ENCODE measurements at regions not wholly inside any gene's neighbourhood (a gene's known extent, or its start where the extent isn't known, plus 50 kb on each side); places are given as distances from the start of the nearest gene placed in this dataset.

GRCh38 chr4:10285028-10285427 lies 168.4 kb upstream of the WDR1 start:
- peak overlapping the region; percentile 85 for H4K91ac ChIP-seq (ENCODE audit: low read depth, low read length)
- no peak overlapping the region for H3K4ac ChIP-seq (ENCODE audit: low read depth, low read length)
- no peak overlapping the region for H3K23ac ChIP-seq (ENCODE audit: low read length)
- no peak overlapping the region for H3K18ac ChIP-seq (ENCODE audit: low read length)
- no CpG with 5 or more reads among the region's 3 CpGs for WGBS (ENCODE audit: extremely low coverage, insufficient coverage, insufficient read length)
- no peak overlapping the region for H2AK5ac ChIP-seq (ENCODE audit: low read length)
- no peaks in the 10 kb centered on the region for H3K36me3 ChIP-seq (ENCODE audit: control insufficient read depth in 1 of 2, insufficient read depth in 2 of 2, low read length in 2 of 2)
- H3K14ac ChIP-seq (ENCODE audit: low read length), result peak overlapping the region; percentile 18
- no peak overlapping the region for H4K8ac ChIP-seq (ENCODE audit: low read depth, low read length)
- DNase-seq, result peak; percentile 28 to 77
- H2BK5ac ChIP-seq (ENCODE audit: low read depth, low read length, poor library complexity), result peak overlapping the region; percentile 50
- H2BK12ac ChIP-seq (ENCODE audit: low read length), result peak overlapping the region; percentile 70
- H4K12ac ChIP-seq (ENCODE audit: low read depth, low read length), result no peak overlapping the region
- no peak overlapping the region for H3K4me3 ChIP-seq (ENCODE audit: low read depth, low read length)
- H3K27ac ChIP-seq (ENCODE audit: low read depth, low read length), result peak overlapping the region; percentile 54
- H3K4me2 ChIP-seq (ENCODE audit: low read length), result no peak overlapping the region
- no peak overlapping the region for H3K9ac ChIP-seq (ENCODE audit: low read length)
- H3K27me3 ChIP-seq (ENCODE audit: insufficient read depth, low read length), result no peaks in the 10 kb centered on the region
- H3K4me1 ChIP-seq (ENCODE audit: control insufficient read depth in 1 of 2, insufficient read depth in 2 of 2, low read length in 2 of 2), result peaks cover 0 to 18% of the 10 kb centered on the region in 2 experiments
- peaks cover 46% of the 10 kb centered on the region for H3K79me1 ChIP-seq (ENCODE audit: low read length)
- peaks cover 1% of the 10 kb centered on the region for H3K9me3 ChIP-seq (ENCODE audit: insufficient read depth, low read depth, low read length)
- no peak overlapping the region for H2AFZ ChIP-seq (ENCODE audit: insufficient read depth, low read length, poor library complexity)
- peak overlapping the region; percentile 69 for H2BK120ac ChIP-seq (ENCODE audit: insufficient read depth, low read length, poor library complexity)
- H3K79me2 ChIP-seq (ENCODE audit: control insufficient read depth, insufficient read depth, low read length, poor library complexity), result no peaks in the 10 kb centered on the region

GRCh38 chr4:10283761-10284160 lies 167.2 kb upstream of the WDR1 start:
- H3K27ac ChIP-seq (ENCODE audit: low read depth, low read length), result peak overlapping the region; percentile 54
- WGBS (ENCODE audit: extremely low coverage, insufficient coverage, insufficient read length), result no CpG with 5 or more reads among the region's 2 CpGs

GRCh38 chr4:10281996-10282395 lies 165.4 kb upstream of the WDR1 start:
- Histone ChIP-seq H3K27me3 (ENCODE audit: insufficient read depth, low read length) (no peaks in the 10 kb centered on the region), H3K4ac (ENCODE audit: low read depth, low read length) (no peak overlapping the region), H4K8ac (ENCODE audit: low read depth, low read length) (no peak overlapping the region), H3K14ac (ENCODE audit: low read length) (no peak overlapping the region), H3K23ac (ENCODE audit: low read length) (no peak overlapping the region), H4K91ac (ENCODE audit: low read depth, low read length) (peak overlapping the region; percentile 84), H3K9me3 (ENCODE audit: insufficient read depth, low read depth, low read length) (peaks cover 1% of the 10 kb centered on the region), H3K18ac (ENCODE audit: low read length) (no peak overlapping the region), H2BK5ac (ENCODE audit: low read depth, low read length, poor library complexity) (peak overlapping the region; percentile 47), H3K79me1 (ENCODE audit: low read length) (peaks cover 53% of the 10 kb centered on the region), H3K79me2 (ENCODE audit: control insufficient read depth, insufficient read depth, low read length, poor library complexity) (no peaks in the 10 kb centered on the region), H3K27ac (ENCODE audit: low read depth, low read length) (peak overlapping the region; percentile 24), H3K4me3 (ENCODE audit: low read depth, low read length) (no peak overlapping the region), H2BK120ac (ENCODE audit: insufficient read depth, low read length, poor library complexity) (no peak overlapping the region), H3K36me3 (ENCODE audit: control insufficient read depth in 1 of 2, insufficient read depth in 2 of 2, low read length in 2 of 2) (no peaks in the 10 kb centered on the region), H3K4me1 (ENCODE audit: control insufficient read depth in 1 of 2, insufficient read depth in 2 of 2, low read length in 2 of 2) (peaks cover 12 to 32% of the 10 kb centered on the region in 2 experiments), H4K12ac (ENCODE audit: low read depth, low read length) (no peak overlapping the region), H2BK12ac (ENCODE audit: low read length) (no peak overlapping the region), H3K4me2 (ENCODE audit: low read length) (no peak overlapping the region), H2AFZ (ENCODE audit: insufficient read depth, low read length, poor library complexity) (no peak overlapping the region), H2AK5ac (ENCODE audit: low read length) (no peak overlapping the region), H3K9ac (ENCODE audit: low read length) (no peak overlapping the region)
- WGBS (ENCODE audit: extremely low coverage, insufficient coverage, insufficient read length), result no CpG with 5 or more reads among the region's 3 CpGs
- peak in 1 of 2 donors; percentile 37 for DNase-seq

More at GRCh38 chr4:10283761-10284160, 167.2 kb upstream of the WDR1 start:
- H2BK12ac ChIP-seq (ENCODE audit: low read length), result peak overlapping the region; percentile 70
- peaks cover 1% of the 10 kb centered on the region for H3K9me3 ChIP-seq (ENCODE audit: insufficient read depth, low read depth, low read length)
- H4K12ac ChIP-seq (ENCODE audit: low read depth, low read length), result no peak overlapping the region
- peaks cover 53% of the 10 kb centered on the region for H3K79me1 ChIP-seq (ENCODE audit: low read length)
- H3K4me2 ChIP-seq (ENCODE audit: low read length), result no peak overlapping the region
- H2AFZ ChIP-seq (ENCODE audit: insufficient read depth, low read length, poor library complexity), result no peak overlapping the region
- H3K36me3 ChIP-seq (ENCODE audit: control insufficient read depth in 1 of 2, insufficient read depth in 2 of 2, low read length in 2 of 2), result no peaks in the 10 kb centered on the region
- H3K14ac ChIP-seq (ENCODE audit: low read length), result no peak overlapping the region
- no peak overlapping the region for H3K4ac ChIP-seq (ENCODE audit: low read depth, low read length)
- peak overlapping the region; percentile 88 for H2BK120ac ChIP-seq (ENCODE audit: insufficient read depth, low read length, poor library complexity)
- H4K91ac ChIP-seq (ENCODE audit: low read depth, low read length), result no peak overlapping the region
- no peak overlapping the region for H2AK5ac ChIP-seq (ENCODE audit: low read length)
- no peaks in the 10 kb centered on the region for H3K27me3 ChIP-seq (ENCODE audit: insufficient read depth, low read length)
- peaks cover 11 to 28% of the 10 kb centered on the region in 2 experiments for H3K4me1 ChIP-seq (ENCODE audit: control insufficient read depth in 1 of 2, insufficient read depth in 2 of 2, low read length in 2 of 2)
- H3K18ac ChIP-seq (ENCODE audit: low read length), result no peak overlapping the region
- no peak overlapping the region for H3K23ac ChIP-seq (ENCODE audit: low read length)
- no peaks in the 10 kb centered on the region for H3K79me2 ChIP-seq (ENCODE audit: control insufficient read depth, insufficient read depth, low read length, poor library complexity)
- H3K4me3 ChIP-seq (ENCODE audit: low read depth, low read length), result no peak overlapping the region
- no peak overlapping the region for H2BK5ac ChIP-seq (ENCODE audit: low read depth, low read length, poor library complexity)
- H3K9ac ChIP-seq (ENCODE audit: low read length), result no peak overlapping the region
- no peak overlapping the region for H4K8ac ChIP-seq (ENCODE audit: low read depth, low read length)
- DNase-seq, result peak in 1 of 2 donors; percentile 19

- Histone ChIP-seq H2BK120ac (ENCODE audit: insufficient read depth, low read length, poor library complexity) (peak overlapping the region; percentile 59), H3K4me3 (ENCODE audit: low read depth, low read length) (no peak overlapping the region), H3K14ac (ENCODE audit: low read length) (peak overlapping the region; percentile 79), H3K23ac (ENCODE audit: low read length) (no peak overlapping the region), H3K27ac (ENCODE audit: low read depth, low read length) (peak overlapping the region; percentile 70), H3K36me3 (ENCODE audit: control insufficient read depth in 1 of 2, insufficient read depth in 2 of 2, low read length in 2 of 2) (no peaks in the 10 kb centered on the region), H4K12ac (ENCODE audit: low read depth, low read length) (no peak overlapping the region), H2AK5ac (ENCODE audit: low read length) (no peak overlapping the region), H3K9me3 (ENCODE audit: insufficient read depth, low read depth, low read length) (no peaks in the 10 kb centered on the region), H3K4me1 (ENCODE audit: control insufficient read depth in 1 of 2, insufficient read depth in 2 of 2, low read length in 2 of 2) (peaks cover 12 to 20% of the 10 kb centered on the region in 2 experiments), H2BK5ac (ENCODE audit: low read depth, low read length, poor library complexity) (peak overlapping the region; percentile 81), H2AFZ (ENCODE audit: insufficient read depth, low read length, poor library complexity) (no peak overlapping the region), H3K9ac (ENCODE audit: low read length) (no peak overlapping the region), H3K4me2 (ENCODE audit: low read length) (no peak overlapping the region), H3K27me3 (ENCODE audit: insufficient read depth, low read length) (no peaks in the 10 kb centered on the region), H4K91ac (ENCODE audit: low read depth, low read length) (peak overlapping the region; percentile 95), H2BK12ac (ENCODE audit: low read length) (peak overlapping the region; percentile 95), H3K79me2 (ENCODE audit: control insufficient read depth, insufficient read depth, low read length, poor library complexity) (no peaks in the 10 kb centered on the region), H3K4ac (ENCODE audit: low read depth, low read length) (no peak overlapping the region), H3K18ac (ENCODE audit: low read length) (peak overlapping the region; percentile 84), H4K8ac (ENCODE audit: low read depth, low read length) (no peak overlapping the region), H3K79me1 (ENCODE audit: low read length) (peaks cover 40% of the 10 kb centered on the region)
- peak in 1 of 2 donors; percentile 51 for DNase-seq
- WGBS (ENCODE audit: extremely low coverage, insufficient coverage, insufficient read length), result no CpG with 5 or more reads among the region's 7 CpGs
These were observed 162.7 kb upstream of the WDR1 start for GRCh38 chr4:10279261-10279660.

Data from trophoblast cell (in vitro differentiated cells and primary cell).